ENCODE measurements at regions not wholly inside any gene's neighbourhood (a gene's known extent, or its start where the extent isn't known, plus 50 kb on each side); places are given as distances from the start of the nearest gene placed in this dataset.
"Not testable (repeated sequence)": the region's sequence is repeated elsewhere in the genome, so short reads cannot be mapped to it uniquely, and the experiment has no call there.

- DNase-seq: no peak
These were observed 131.3 kb downstream of the LPIN1 start for GRCh38 chr2:11877764-11878163.

GRCh38 chr2:11885253-11885652 lies 138.8 kb downstream of the LPIN1 start:
- not testable (repeated sequence) for DNase-seq

DNA sequence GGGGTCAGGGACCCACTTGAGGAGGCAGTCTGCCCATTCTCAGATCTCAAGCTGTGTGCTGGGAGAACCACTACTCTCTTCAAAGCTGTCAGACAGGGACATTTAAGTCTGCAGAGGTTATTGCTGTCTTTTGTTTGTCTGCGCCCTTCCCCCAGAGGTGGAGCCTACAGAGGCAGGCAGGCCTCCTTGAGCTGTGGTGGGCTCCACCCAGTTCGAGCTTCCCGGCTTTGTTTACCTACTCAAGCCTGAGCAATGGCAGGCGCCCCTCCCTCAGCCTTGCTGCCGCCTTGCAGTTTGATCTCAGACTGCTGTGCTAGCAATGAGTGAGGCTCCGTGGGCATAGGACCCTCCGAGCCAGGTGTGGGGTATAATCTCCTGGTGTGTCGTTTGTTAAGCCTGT lies 140.5 kb downstream of the LPIN1 start:
- not testable (repeated sequence) for DNase-seq

- DNase-seq: no peak
These were observed 142.8 kb downstream of the LPIN1 start for GRCh38 chr2:11889101-11889850.

DNA sequence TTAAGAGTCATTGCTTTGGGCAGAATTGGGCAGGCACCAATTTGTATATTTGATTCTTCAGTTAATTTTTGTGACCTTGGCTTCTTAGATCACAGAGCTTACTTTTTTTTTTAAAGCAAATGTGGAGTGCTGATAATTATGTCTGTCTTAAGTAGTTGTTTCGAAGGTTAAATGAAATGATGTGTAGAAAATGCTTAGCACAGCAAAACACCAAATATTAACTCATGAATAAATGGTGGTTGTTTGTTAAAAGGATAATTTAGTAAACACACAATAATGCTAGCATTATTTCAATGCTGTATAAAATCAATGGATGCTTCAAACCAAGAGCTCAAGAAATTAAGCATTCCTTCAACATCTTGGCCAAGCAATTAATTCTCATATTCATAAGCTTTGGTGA lies 143.4 kb downstream of the LPIN1 start:
- no peak for DNase-seq

- DNase-seq: no peak
These were observed 144.6 kb downstream of the LPIN1 start for GRCh38 chr2:11891028-11891427.

DNA sequence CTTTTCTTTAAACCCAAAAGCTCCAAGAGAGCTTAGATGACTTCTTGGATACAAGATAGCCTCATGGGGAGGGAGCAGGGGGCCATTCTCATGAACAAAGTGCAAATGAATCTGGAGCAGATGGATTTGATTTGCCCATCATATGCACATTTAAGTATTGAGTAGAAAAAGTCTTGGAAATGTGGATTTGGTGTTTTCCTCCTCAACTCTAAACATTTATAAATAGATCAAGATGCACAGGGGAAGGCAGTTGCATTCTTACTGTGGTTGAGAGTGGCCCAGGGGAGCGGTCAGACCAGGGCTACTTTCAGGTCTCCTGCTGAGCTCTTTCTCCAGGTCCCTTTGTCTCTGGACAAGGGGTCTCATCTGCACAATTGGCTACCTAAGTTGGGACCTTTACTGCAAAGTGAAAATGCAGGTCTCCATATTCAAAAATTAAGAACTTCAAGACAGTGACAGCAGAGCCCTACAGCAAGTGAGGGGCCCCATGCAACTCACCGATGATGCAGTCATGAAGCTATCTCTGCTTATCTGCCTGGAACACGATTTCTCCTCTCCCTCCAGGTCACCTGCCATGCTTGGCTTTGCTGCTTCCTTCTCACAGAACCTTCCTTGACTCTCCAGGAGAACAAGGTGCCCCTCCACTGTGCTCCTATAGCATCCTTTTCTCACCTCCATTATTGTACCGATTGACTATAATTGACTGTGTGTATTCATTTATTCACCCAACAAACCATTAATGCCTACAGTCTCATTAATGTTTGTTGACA lies 145.4 kb downstream of the LPIN1 start:
- no peak for DNase-seq

- no peak for DNase-seq
These were observed 150.0 kb downstream of the LPIN1 start for GRCh38 chr2:11896386-11896785.

DNA sequence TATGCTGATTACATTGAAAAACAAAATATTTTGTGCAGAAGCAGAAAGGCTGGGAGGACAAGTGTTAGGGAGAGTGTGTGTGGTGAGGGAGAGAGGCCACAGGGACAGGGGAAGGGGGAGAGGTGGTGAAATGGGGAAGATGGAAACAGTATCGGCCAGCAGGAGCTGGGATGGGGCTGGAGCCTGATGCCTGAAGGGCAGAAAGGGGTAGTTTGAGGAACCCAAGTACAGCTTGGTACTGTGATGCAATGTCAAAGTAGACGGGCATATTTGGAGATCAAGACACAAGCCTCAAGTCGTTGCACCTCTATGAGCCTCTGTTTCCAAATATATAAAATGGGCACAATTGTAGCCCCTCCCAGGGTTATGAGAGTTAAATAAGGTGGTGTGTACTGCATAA lies 152.1 kb downstream of the LPIN1 start:
- no peak for DNase-seq

DNA sequence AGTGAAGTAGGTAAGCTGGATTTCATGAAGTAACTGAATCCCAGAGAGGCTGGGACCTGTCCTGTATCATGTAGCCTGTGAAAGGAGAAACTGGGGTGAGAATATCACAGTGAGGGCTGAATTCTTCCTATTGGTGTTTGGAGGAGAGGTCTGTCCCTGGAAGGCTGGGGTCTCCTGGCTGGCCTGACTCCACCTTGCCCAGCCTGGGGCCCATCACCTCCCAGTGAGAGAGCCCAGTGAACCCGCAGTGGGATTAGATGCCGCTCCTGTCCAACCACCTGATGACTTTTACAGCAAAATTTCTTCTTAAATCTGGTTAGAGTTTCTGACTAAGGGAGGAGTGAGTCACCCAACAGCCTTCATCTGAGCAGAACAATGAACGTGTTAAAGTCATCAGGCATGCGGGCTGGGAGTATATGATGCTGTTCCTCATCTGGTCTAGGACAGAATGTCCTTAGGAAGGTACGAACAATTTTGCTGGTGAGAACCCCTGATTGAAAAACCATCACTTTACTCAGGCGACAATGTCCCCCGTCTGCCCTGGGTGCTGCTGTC lies 152.9 kb downstream of the LPIN1 start:
- no peak for DNase-seq

DNA sequence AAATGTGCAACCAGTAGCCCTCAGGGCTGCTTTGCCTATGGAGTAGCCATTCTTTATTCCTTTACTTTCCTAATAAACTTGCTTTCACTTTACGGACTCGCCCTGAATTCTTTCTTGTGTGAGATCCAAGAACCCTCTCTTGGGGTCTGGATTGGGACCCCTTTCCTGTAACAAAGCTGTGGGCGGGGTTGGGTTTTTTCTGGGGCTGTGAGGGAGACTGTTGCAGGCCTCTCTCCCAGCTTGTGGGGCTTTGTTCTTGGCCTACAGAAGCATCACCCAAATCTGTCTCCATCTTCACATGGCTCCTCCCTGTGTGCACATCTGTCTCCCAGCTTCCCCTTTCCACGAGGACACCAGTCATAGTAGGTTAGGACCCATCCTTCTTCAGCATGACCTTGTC lies 154.5 kb downstream of the LPIN1 start:
- DNase-seq: not testable (repeated sequence)

DNA sequence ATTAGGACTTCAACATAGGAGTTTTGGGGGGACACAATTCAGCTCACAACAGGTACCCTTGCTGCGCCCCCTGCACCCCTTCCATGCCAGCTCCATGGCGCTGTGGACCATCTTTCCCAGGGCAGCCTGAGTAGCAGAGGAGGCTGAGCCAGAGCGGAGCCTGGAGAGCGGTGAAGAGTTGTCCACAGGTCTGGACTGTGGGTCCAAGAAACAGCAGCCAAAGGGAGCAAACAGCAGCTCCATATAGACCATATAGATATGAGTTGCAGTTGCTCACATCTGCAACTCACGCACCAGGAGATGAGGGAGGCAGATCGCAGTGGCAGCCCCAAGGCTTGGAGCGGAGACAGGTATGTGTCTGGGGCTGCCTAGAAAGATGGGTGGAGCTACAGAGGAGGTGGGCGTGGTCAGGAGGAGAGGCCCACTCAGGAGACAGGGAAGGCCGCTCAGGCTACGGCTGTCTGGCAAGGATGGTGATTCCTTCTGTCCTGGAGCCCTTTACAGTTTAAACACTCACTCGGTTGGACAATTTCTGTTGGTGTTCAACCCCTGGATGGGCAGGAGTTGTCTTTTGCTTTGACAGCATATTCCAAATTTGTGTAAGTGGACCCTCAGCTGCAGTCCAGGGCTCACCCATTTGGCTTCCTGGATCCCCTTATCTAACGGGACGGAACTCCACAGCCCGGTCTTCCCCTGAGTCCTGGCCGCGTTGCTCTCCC lies 155.1 kb downstream of the LPIN1 start:
- DNase-seq: no peak

GRCh38 chr2:11903085-11903606 lies 156.7 kb downstream of the LPIN1 start:
- DNase-seq: no peak

DNA sequence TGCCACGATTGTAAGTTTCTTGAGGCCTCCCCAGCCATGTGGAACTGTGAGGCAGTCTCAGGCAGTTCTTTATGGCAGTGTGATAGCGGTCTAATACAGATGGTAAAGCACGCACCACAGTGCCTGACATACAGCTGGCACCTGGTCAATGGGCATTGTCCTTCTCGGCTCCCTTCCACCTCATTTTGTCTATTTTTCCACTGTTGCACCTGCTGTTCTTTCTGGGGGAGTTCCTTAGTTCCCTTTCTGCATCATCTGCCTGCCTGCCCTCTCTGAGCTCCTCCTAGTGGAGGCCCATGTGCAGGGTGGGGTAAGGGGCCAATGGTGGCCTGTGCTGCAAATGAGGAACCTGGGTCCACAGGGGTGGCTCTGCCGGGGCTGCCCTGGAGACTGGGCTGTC lies 157.6 kb downstream of the LPIN1 start:
- DNase-seq: no peak

GRCh38 chr2:11904941-11905340 lies 158.5 kb downstream of the LPIN1 start:
- no peak for DNase-seq

DNA sequence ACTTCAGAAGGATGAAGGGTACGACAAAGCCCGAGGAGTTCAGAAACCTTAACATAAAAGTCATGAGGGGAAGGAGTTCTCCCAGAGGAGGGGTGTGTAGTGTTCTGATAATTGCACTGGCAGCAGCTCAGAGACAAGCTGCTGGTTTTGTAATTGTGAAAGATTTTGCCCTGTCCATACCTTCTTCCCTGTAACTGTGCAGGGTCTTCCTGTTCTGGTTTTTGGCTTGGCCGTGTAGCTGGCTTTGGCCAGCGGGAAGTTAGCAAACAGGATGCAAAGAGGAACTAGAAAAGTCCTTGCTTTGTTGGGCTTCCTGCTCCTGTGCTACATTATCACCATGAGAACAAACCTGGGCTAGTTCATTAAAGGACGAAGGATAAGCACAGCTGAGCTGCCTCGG lies 160.8 kb downstream of the LPIN1 start:
- no peak for DNase-seq

DNA sequence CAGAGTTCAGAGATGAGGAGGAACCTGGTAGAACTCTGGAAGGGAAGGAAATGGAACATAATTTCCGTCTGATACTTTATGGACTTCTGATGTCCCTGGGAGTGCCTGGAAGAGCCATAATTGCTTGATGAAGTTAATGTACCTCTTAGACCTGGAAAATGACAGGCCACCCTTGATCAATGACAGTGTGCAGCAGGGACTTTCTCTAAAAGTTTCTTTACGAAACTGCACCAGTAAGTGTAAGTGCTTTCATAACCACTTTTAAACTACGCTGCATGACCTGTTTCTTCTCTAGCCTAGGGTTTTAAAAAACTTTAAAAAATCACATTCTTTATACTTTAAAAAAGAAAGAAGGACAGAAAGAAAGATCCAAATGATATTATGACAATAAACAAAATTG lies 164.5 kb downstream of the LPIN1 start:
- no peak for DNase-seq

- DNase-seq: no peak
These were observed 166.5 kb downstream of the LPIN1 start for GRCh38 chr2:11912980-11913379.

DNA sequence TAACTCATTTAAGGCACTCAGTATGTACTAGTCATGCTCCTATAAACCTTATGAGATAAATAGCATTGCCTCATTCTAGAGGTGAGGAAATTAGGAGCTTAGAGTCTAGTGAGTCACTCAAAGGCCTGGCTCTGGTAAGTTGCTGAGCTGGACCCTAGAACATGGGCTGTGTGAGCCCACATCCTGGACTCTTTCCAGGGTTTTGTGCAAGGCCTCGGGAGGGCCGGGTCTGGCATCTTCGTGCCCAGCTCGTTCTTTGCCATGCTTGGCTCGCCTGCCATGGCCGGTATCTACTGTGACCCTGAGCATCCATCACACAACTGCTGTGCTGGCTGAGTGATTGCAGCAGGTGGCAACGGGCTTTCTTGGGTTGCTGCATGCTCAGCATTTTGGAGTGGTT lies 168.0 kb downstream of the LPIN1 start:
- no peak for DNase-seq

GRCh38 chr2:11915650-11916049 lies 169.2 kb downstream of the LPIN1 start:
- DNase-seq: no peak

DNA sequence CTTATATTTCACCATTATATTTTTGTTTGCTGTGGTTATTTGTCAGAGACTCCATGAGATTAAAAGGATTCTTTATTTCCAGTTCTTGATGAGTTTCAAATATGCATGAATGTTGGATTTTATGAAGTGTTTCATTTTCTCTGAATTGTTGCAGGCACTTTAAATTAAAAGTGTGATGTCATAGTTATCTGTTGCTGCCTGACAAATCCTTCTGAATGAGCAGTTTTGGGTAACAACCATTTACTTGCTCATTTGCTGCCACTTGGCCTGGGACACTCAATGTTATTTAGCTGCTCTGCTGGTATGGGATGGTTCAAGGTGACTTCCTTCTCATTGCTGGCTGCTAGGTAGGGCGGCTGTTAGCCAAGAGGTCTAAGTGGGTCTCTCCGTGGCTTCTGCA lies 173.5 kb downstream of the LPIN1 start:
- no peak for DNase-seq

GRCh38 chr2:11920993-11921583 lies 174.7 kb downstream of the LPIN1 start:
- no peak for DNase-seq

GRCh38 chr2:11922294-11922693 lies 175.9 kb downstream of the LPIN1 start:
- DNase-seq: no peak
